Kidney (tissue), 13 donors: ENCODE measurements at regions not wholly inside any gene's neighbourhood (a gene's known extent, or its start where the extent isn't known, plus 50 kb on each side); places are given as distances from the start of the nearest gene placed in this dataset.
A peak's percentile ranks its signal among the peaks of the same experiment; 100 is the strongest.

Experiments
- DNase-seq, 5 donors: peaks; one replicate each; pipeline ENCODE4 v3.0.0-alpha.2; 2013 to 2020
- FAIRE-seq: peaks from 2 replicates; lab custom pipeline; 2012; peaks lifted over from hg19 to GRCh38; lab: Jason Lieb, UNC
- H3K27ac ChIP-seq, 2 donors: one replicate each; pipeline ENCODE4 v1.7.0; 2013; ENCODE audit warnings: low read depth in 2 of 2, low read length in 2 of 2, inconsistent platforms in 1 of 2
- H3K27me3 ChIP-seq: one replicate; pipeline ENCODE4 v1.7.1; 2013; ENCODE audit warnings: low read length, inconsistent platforms; ENCODE audit not compliant: control insufficient read depth, insufficient read depth
- H3K36me3 ChIP-seq, 3 donors: one replicate each; pipeline versions ENCODE4 v1.7.0 to v1.7.1; 2013; ENCODE audit warnings: low read length in 3 of 3, control low read depth in 1 of 3, inconsistent platforms in 1 of 3; ENCODE audit not compliant: insufficient read depth in 3 of 3, control insufficient read depth in 2 of 3
- H3K4me1 ChIP-seq, 3 donors: one replicate each; pipeline versions ENCODE4 v1.7.0 to v1.7.1; 2013; ENCODE audit warnings: low read length in 3 of 3, inconsistent platforms in 1 of 3, low read depth in 1 of 3; ENCODE audit not compliant: control insufficient read depth in 2 of 3, insufficient read depth in 2 of 3
- H3K4me3 ChIP-seq, 3 donors: one replicate each; pipeline versions ENCODE4 v1.7.0 to v1.8.1; 2013; ENCODE audit warnings: low read length in 3 of 3, control low read depth in 1 of 3, inconsistent platforms in 1 of 3
- H3K9ac ChIP-seq, 3 donors: one replicate each; pipeline versions ENCODE4 v1.7.0 to v1.7.1; 2013; ENCODE audit warnings: low read length in 3 of 3, control low read depth in 1 of 3, inconsistent platforms in 1 of 3
- H3K9me3 ChIP-seq, 3 donors: one replicate each; pipeline versions ENCODE4 v1.7.0 to v1.7.1; 2013; ENCODE audit warnings: low read length in 3 of 3, control low read depth in 1 of 3, inconsistent platforms in 1 of 3; ENCODE audit not compliant: control insufficient read depth in 2 of 3, insufficient read depth in 1 of 3
- CTCF ChIP-seq: IDR thresholded peaks from 3 replicates; pipeline ENCODE4 v1.5.1; 2012; ENCODE audit warnings: mild to moderate bottlenecking, moderate library complexity, borderline replicate concordance; ENCODE audit not compliant: insufficient read depth; ENCODE audit errors: extremely low read depth
- intact Hi-C: fragments of 100-400 bp; cut with DNase I; formaldehyde crosslinking; loops from one replicate; pipeline ENCODE4 v1.11.1; 2022
- donor health status: control.
- donor health status: control.
- donor health status: control.
- donor health status: control.
- donor health status: control.
- donor health status: DM: yes; HTN: yes; CAD: no.
- donor health status: Normal renal cell carcinoma (clear cell type).

GRCh38 chr22:49294656-49295464, 532.8 kb downstream of the BRD1 start:
- DNase-seq (peak in 2 of 5 donors; percentile 3 to 22), FAIRE-seq (no peak)
- no peaks in the 10 kb centered on the region for H3K4me1 ChIP-seq
- TF ChIP-seq CTCF = no peak
- no peaks in the 10 kb centered on the region for H3K27me3 ChIP-seq
- H3K9me3 ChIP-seq = peaks cover 0 to 3% (median 0%) of the 10 kb centered on the region in 3 donors
- H3K36me3 ChIP-seq = no peaks in the 10 kb centered on the region
- H3K4me3 ChIP-seq = no peak overlapping the region
- intact Hi-C loops = no loop called here
- H3K9ac ChIP-seq = no peak overlapping the region
- H3K27ac ChIP-seq = no peak overlapping the region

GRCh38 chr22:49292909-49293308, 534.8 kb downstream of the BRD1 start:
- Histone ChIP-seq H3K4me3 (no peak overlapping the region), H3K27ac (no peak overlapping the region), H3K9ac (no peak overlapping the region), H3K27me3 (no peaks in the 10 kb centered on the region), H3K9me3 (peaks cover 0 to 3% (median 2%) of the 10 kb centered on the region in 3 donors), H3K36me3 (no peaks in the 10 kb centered on the region), H3K4me1 (no peaks in the 10 kb centered on the region)
- no peak for FAIRE-seq
- intact Hi-C loops = no loop called here
- TF ChIP-seq CTCF = no peak
- peak in 2 of 5 donors; percentile 4 to 15 for DNase-seq

DNA sequence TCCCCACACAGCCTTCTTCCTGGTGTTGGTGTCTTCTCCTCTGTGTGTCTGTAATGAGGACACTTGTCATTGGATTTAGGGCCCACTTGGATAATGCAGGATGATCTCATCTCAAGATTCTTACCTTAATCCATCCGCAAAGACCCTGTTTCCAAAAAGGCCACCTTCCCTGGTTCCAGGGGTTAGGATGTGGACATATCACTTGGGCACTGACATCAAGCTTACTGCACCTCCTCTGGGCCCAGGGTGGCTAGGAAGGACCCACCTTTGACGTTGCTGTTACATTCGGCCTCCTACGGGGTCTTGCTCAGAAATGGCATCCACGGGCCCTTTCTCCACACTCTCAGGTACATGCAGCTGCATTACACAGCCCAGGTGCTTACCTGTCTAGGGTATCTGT, 535.9 kb downstream of the BRD1 start:
- intact Hi-C loops = no loop called here
- no peak overlapping the region for H3K27ac ChIP-seq
- FAIRE-seq = no peak
- H3K9ac ChIP-seq = no peak overlapping the region
- DNase-seq = peak in 1 of 5 donors; percentile 4
- no peak overlapping the region for H3K4me3 ChIP-seq
- no peaks in the 10 kb centered on the region for H3K36me3 ChIP-seq
- H3K9me3 ChIP-seq = peaks cover 0 to 3% (median 2%) of the 10 kb centered on the region in 3 donors
- H3K27me3 ChIP-seq = no peaks in the 10 kb centered on the region
- no peak for TF ChIP-seq CTCF
- H3K4me1 ChIP-seq = no peaks in the 10 kb centered on the region
